ENCODE measurements at regions not wholly inside any gene's neighbourhood (a gene's known extent, or its start where the extent isn't known, plus 50 kb on each side); places are given as distances from the start of the nearest gene placed in this dataset.

GRCh38 chr5:26692952-26693351, 345.4 kb downstream of the CDH9 start:
- TF ChIP-seq PBX3 (CRISPR knock-in tag; IDR thresholded peaks at IDR 0.05; ENCODE audit: borderline replicate concordance) = no peak
- no peak for TF ChIP-seq RELA (CRISPR knock-in tag; IDR thresholded peaks at IDR 0.05)
- TF ChIP-seq KAT7 (CRISPR knock-in tag; IDR thresholded peaks at IDR 0.05; ENCODE audit: borderline replicate concordance) = no peak
- TF ChIP-seq ZNF841 (CRISPR knock-in tag; IDR thresholded peaks at IDR 0.05; ENCODE audit: borderline replicate concordance) = no peak
- TF ChIP-seq SIN3A (IDR thresholded peaks at IDR 0.05; ENCODE audit: borderline replicate concordance, low read depth, low read length) = no peak
- no peak for TF ChIP-seq ZNF232 (CRISPR knock-in tag; IDR thresholded peaks at IDR 0.05; ENCODE audit: borderline replicate concordance)
- TF ChIP-seq GABPA (IDR thresholded peaks at IDR 0.05; ENCODE audit: low read depth, low read length) = no peak
- TF ChIP-seq GABPA (CRISPR knock-in tag; IDR thresholded peaks at IDR 0.05; ENCODE audit: low read depth) = no peak
- TF ChIP-seq ZNF121 (CRISPR knock-in tag; IDR thresholded peaks at IDR 0.05) = no peak
- no peak for TF ChIP-seq AFF4 (CRISPR knock-in tag; IDR thresholded peaks at IDR 0.05)
- no peak for TF ChIP-seq ZNF691 (CRISPR knock-in tag; IDR thresholded peaks at IDR 0.05; ENCODE audit: borderline replicate concordance, low read depth)
- TF ChIP-seq REST (IDR thresholded peaks at IDR 0.05; ENCODE audit: borderline replicate concordance in 1 of 2, low read depth in 1 of 2, low read length in 2 of 2) = no peak
- TF ChIP-seq TAF1 (CRISPR knock-in tag; IDR thresholded peaks at IDR 0.05) = no peak
- no peak for TF ChIP-seq ZSCAN30 (CRISPR knock-in tag; IDR thresholded peaks at IDR 0.05)
